Neuronal stem cell (in vitro differentiated cells): ENCODE measurements at regions not wholly inside any gene's neighbourhood (a gene's known extent, or its start where the extent isn't known, plus 50 kb on each side); places are given as distances from the start of the nearest gene placed in this dataset.

ENCODE experiments used
- DNase-seq: peaks from one replicate; pipeline ENCODE4 v3.0.0-alpha.2; 2013; ENCODE audit warnings: low spot score
- H2AFZ ChIP-seq: one replicate; pipeline ENCODE4 v1.6.1; 2013; ENCODE audit warnings: mild to moderate bottlenecking, low read length, inconsistent platforms
- H2AK5ac ChIP-seq: 2 replicates; pipeline ENCODE4 v1.6.1; 2013; ENCODE audit warnings: low read depth, mild to moderate bottlenecking, inconsistent platforms, low read length, moderate library complexity, mixed read lengths
- H2BK120ac ChIP-seq: 2 replicates; pipeline ENCODE4 v1.6.1; 2013; ENCODE audit warnings: low read depth, mild to moderate bottlenecking, inconsistent platforms, low read length, moderate library complexity, mixed read lengths
- H2BK12ac ChIP-seq: one replicate; pipeline ENCODE4 v1.6.1; 2013; ENCODE audit warnings: low read length, inconsistent platforms
- H2BK15ac ChIP-seq: 2 replicates; pipeline ENCODE4 v1.6.1; 2013; ENCODE audit warnings: mild to moderate bottlenecking, low read length, inconsistent platforms, mixed read lengths
- H2BK5ac ChIP-seq: one replicate; pipeline ENCODE4 v1.6.1; 2013; ENCODE audit warnings: inconsistent platforms, mild to moderate bottlenecking, low read length, moderate library complexity
- H3K14ac ChIP-seq: one replicate; pipeline ENCODE4 v1.6.1; 2013; ENCODE audit warnings: low read length, inconsistent platforms
- H3K18ac ChIP-seq: 2 replicates; pipeline ENCODE4 v1.6.1; 2013; ENCODE audit warnings: low read length, inconsistent platforms
- H3K23ac ChIP-seq: 2 replicates; pipeline ENCODE4 v1.6.1; 2013; ENCODE audit warnings: low read depth, mild to moderate bottlenecking, mixed read lengths, low read length, inconsistent platforms; ENCODE audit not compliant: poor library complexity
- H3K27ac ChIP-seq: replicated peaks from 3 replicates; pipeline ENCODE4 v1.5.1; 2013; ENCODE audit warnings: low read length, inconsistent platforms
- H3K27me3 ChIP-seq, 3 experiments: 2 replicates each; pipeline ENCODE4 v1.6.1; 2013; ENCODE audit warnings: low read length in 3 of 3, mild to moderate bottlenecking in 2 of 3, inconsistent platforms in 1 of 3, low read depth in 1 of 3, mixed read lengths in 1 of 3, moderate library complexity in 1 of 3; ENCODE audit not compliant: control insufficient read depth in 3 of 3, insufficient read depth in 3 of 3
- H3K36me3 ChIP-seq, 2 donors: replicated peaks in 1 of 2; 2 replicates each; pipeline ENCODE4 v1.6.1; 2013; ENCODE audit warnings: low read length in 2 of 2; ENCODE audit not compliant: control insufficient read depth in 2 of 2, insufficient read depth in 2 of 2
- H3K4ac ChIP-seq: 2 replicates; pipeline ENCODE4 v1.6.1; 2013; ENCODE audit warnings: inconsistent platforms, mild to moderate bottlenecking, low read length, moderate library complexity
- H3K4me1 ChIP-seq, 2 donors: 1 replicate in 1 of 2; 2 replicates in 1 of 2; pipeline ENCODE4 v1.6.1; 2013; ENCODE audit warnings: low read length in 2 of 2, low read depth in 1 of 2; ENCODE audit not compliant: control insufficient read depth in 2 of 2, insufficient read depth in 1 of 2
- H3K4me2 ChIP-seq: one replicate; pipeline ENCODE4 v1.6.1; 2013; ENCODE audit warnings: mild to moderate bottlenecking, low read length, inconsistent platforms; ENCODE audit not compliant: insufficient read depth, poor library complexity, severe bottlenecking
- H3K4me3 ChIP-seq, 2 donors: 2 replicates each; pipeline ENCODE4 v1.5.1; 2013; ENCODE audit warnings: low read length in 2 of 2, mild to moderate bottlenecking in 2 of 2, inconsistent platforms in 1 of 2, moderate library complexity in 1 of 2
- H3K79me1 ChIP-seq: one replicate; pipeline ENCODE4 v1.6.1; 2013; ENCODE audit warnings: low read depth, mild to moderate bottlenecking, inconsistent platforms, low read length, moderate library complexity
- H3K9ac ChIP-seq: one replicate; pipeline ENCODE4 v1.6.1; 2013; ENCODE audit warnings: mild to moderate bottlenecking, low read depth, low read length, inconsistent platforms; ENCODE audit not compliant: poor library complexity
- H3K9me3 ChIP-seq, 2 donors: replicated peaks in 1 of 2; 2 replicates each; pipeline versions ENCODE3 to v1.6.1; 2013; ENCODE audit warnings: low read length in 2 of 2, mild to moderate bottlenecking in 2 of 2, inconsistent platforms in 1 of 2, low read depth in 1 of 2, mixed read lengths in 1 of 2, moderate library complexity in 1 of 2; ENCODE audit not compliant: control insufficient read depth in 2 of 2, insufficient read depth in 1 of 2
- H4K8ac ChIP-seq: one replicate; pipeline ENCODE4 v1.6.1; 2013; ENCODE audit warnings: low read depth, mild to moderate bottlenecking, inconsistent platforms, low read length, moderate library complexity
- H4K91ac ChIP-seq: one replicate; pipeline ENCODE4 v1.6.1; 2013; ENCODE audit warnings: low read length, low read depth, mild to moderate bottlenecking, inconsistent platforms; ENCODE audit not compliant: poor library complexity
- WGBS, 2 donors: extraction: QIAGEN DNeasy Blood & Tissue Kit; methylation state at CpG; one replicate each; pipeline ENCODE4 v1.1.7; 2013; ENCODE audit warnings: missing lambda C conversion rate in 2 of 2, mixed read lengths in 1 of 2; ENCODE audit not compliant: insufficient read length in 2 of 2, insufficient replicate concordance in 1 of 2; ENCODE audit errors: extremely low coverage in 2 of 2; 5-methylcytosine and 5-hydroxymethylcytosine counted together

DNA sequence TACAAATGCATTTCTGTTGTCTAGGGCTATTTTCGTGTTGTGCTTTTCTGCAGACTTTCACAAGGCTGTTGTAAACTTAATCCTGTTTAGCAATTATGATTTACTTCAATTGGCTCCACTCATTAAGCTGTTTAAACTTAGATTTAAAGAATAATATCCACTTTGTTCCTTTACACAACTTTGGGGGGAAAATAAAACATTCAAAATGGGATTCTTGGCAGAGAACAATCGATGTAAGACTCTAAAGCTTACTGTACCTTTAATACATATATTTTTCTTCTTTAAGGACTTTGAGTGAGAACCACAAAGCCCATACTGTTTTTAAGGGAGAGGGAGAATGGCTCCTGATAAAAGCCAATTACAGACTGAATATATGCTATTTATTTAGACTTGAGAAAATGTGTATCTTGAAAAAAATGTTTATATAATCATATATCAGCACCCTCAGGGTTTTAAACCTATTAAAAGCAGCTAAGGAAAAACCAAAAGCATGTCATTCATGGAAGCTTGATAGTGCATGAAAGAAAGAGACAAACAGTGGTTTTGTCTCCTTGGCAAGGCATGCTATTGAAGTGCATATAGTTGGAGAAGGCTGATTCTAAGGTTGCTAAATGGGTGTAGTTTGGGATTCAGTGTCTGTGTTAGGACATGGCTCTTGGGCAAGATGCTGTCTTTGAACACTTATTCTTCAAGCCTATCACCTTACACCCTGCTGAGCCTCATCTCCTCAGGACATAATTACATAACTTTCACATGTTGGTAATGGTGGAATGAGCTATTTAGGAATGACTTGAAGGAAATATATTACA is 293.4 kb upstream of the TBC1D5 start:
- WGBS, 2 donors: no CpG with 5 or more reads among the region's 2 CpGs

DNA sequence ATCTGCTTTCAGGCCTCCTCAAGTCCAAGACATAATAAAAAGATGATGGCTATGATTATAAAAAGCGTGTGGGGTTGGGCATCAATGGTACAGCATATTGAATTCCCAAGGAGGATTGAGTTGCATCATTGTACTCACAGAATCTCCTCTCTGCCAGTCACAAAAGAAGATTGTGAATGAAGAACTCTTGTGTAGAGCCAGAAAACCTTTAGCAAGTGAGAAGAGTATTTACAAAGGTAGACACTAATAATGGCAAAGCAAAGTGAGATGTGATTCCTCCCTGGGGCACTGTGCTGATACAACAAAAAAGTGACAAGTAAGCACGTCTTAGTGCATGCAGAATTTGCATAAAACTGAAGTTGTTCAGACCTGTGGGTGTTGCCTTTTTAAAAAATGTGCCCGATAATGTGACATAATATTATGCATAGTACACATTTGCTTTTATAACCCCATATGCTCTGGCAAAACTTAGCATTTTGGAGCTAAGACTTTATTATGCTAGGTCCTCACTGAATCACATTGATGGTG is 291.2 kb upstream of the TBC1D5 start:
- no peak overlapping the region for H3K4me2 ChIP-seq
- H4K8ac ChIP-seq: no peak overlapping the region
- no peak overlapping the region for H2BK5ac ChIP-seq
- no peak overlapping the region for H3K23ac ChIP-seq
- H2AK5ac ChIP-seq: no peak overlapping the region
- no peak overlapping the region for H2AFZ ChIP-seq
- no peak overlapping the region for H2BK120ac ChIP-seq
- no peak overlapping the region for H4K91ac ChIP-seq
- H3K27ac ChIP-seq: no peak overlapping the region
- H3K4me1 ChIP-seq: no peaks in the 10 kb centered on the region
- H3K9me3 ChIP-seq: no peaks in the 10 kb centered on the region
- H2BK15ac ChIP-seq: no peak overlapping the region
- no CpG with 5 or more reads among the region's 3 CpGs for WGBS, 2 donors
- H3K36me3 ChIP-seq: no peaks in the 10 kb centered on the region
- H2BK12ac ChIP-seq: no peak overlapping the region
- H3K14ac ChIP-seq: no peak overlapping the region
- H3K4ac ChIP-seq: no peak overlapping the region
- no peaks in the 10 kb centered on the region for H3K27me3 ChIP-seq
- H3K9ac ChIP-seq: no peak overlapping the region
- H3K79me1 ChIP-seq: no peaks in the 10 kb centered on the region
- H3K4me3 ChIP-seq: no peak overlapping the region
- no peak overlapping the region for H3K18ac ChIP-seq
- DNase-seq: no peak

More for the DNA sequence above, 293.4 kb upstream of the TBC1D5 start:
- H4K8ac ChIP-seq: no peak overlapping the region
- no peak overlapping the region for H3K4me3 ChIP-seq
- H3K9ac ChIP-seq: no peak overlapping the region
- no peak overlapping the region for H2BK15ac ChIP-seq
- H3K18ac ChIP-seq: no peak overlapping the region
- H3K36me3 ChIP-seq: no peaks in the 10 kb centered on the region
- no peak overlapping the region for H2BK120ac ChIP-seq
- H2BK5ac ChIP-seq: no peak overlapping the region
- no peak overlapping the region for H3K27ac ChIP-seq
- no peaks in the 10 kb centered on the region for H3K9me3 ChIP-seq
- H3K4ac ChIP-seq: no peak overlapping the region
- H4K91ac ChIP-seq: no peak overlapping the region
- H2BK12ac ChIP-seq: no peak overlapping the region
- no peak overlapping the region for H3K23ac ChIP-seq
- no peaks in the 10 kb centered on the region for H3K79me1 ChIP-seq
- DNase-seq: no peak
- no peak overlapping the region for H2AK5ac ChIP-seq
- no peaks in the 10 kb centered on the region for H3K4me1 ChIP-seq
- H3K4me2 ChIP-seq: no peak overlapping the region
- H3K14ac ChIP-seq: no peak overlapping the region
- H2AFZ ChIP-seq: no peak overlapping the region
- no peaks in the 10 kb centered on the region for H3K27me3 ChIP-seq

DNA sequence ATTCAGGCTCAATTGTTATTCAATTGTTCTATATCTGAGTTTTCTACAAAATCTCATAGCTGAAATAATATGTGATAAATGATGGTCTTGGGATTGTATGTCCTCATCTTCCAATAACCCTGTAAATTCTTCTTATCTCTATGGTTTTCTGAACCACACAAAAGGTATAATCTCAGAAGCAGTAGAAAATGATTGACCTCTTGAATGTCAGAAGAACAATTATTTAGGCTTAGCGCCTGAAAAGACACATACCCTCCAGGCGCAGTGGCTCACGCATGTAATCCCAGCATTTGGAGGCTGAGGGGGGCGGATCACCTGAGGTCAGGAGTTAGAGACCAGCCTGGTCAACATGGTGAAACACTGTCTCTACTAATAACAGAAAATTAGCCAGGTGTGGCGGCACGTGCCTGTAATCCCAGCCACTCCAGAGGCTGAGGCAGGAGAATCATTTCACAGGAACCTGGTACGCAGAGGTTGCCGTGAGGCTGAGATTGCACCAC is 288.0 kb upstream of the TBC1D5 start:
- no peak overlapping the region for H3K18ac ChIP-seq
- H2BK120ac ChIP-seq: no peak overlapping the region
- no CpG with 5 or more reads among the region's 8 CpGs for WGBS, 2 donors
- no peak overlapping the region for H3K23ac ChIP-seq
- no peak overlapping the region for H3K4me2 ChIP-seq
- no peak overlapping the region for H4K91ac ChIP-seq
- no peak overlapping the region for H2AK5ac ChIP-seq
- no peaks in the 10 kb centered on the region for H3K79me1 ChIP-seq
- no peaks in the 10 kb centered on the region for H3K9me3 ChIP-seq
- H2AFZ ChIP-seq: no peak overlapping the region
- H2BK15ac ChIP-seq: no peak overlapping the region
- DNase-seq: no peak
- H3K14ac ChIP-seq: no peak overlapping the region
- no peaks in the 10 kb centered on the region for H3K4me1 ChIP-seq
- no peak overlapping the region for H3K27ac ChIP-seq
- H3K27me3 ChIP-seq: no peaks in the 10 kb centered on the region
- no peak overlapping the region for H3K9ac ChIP-seq
- H3K4ac ChIP-seq: no peak overlapping the region
- no peak overlapping the region for H2BK5ac ChIP-seq
- H3K4me3 ChIP-seq: no peak overlapping the region
- no peaks in the 10 kb centered on the region for H3K36me3 ChIP-seq
- no peak overlapping the region for H4K8ac ChIP-seq
- no peak overlapping the region for H2BK12ac ChIP-seq

DNA sequence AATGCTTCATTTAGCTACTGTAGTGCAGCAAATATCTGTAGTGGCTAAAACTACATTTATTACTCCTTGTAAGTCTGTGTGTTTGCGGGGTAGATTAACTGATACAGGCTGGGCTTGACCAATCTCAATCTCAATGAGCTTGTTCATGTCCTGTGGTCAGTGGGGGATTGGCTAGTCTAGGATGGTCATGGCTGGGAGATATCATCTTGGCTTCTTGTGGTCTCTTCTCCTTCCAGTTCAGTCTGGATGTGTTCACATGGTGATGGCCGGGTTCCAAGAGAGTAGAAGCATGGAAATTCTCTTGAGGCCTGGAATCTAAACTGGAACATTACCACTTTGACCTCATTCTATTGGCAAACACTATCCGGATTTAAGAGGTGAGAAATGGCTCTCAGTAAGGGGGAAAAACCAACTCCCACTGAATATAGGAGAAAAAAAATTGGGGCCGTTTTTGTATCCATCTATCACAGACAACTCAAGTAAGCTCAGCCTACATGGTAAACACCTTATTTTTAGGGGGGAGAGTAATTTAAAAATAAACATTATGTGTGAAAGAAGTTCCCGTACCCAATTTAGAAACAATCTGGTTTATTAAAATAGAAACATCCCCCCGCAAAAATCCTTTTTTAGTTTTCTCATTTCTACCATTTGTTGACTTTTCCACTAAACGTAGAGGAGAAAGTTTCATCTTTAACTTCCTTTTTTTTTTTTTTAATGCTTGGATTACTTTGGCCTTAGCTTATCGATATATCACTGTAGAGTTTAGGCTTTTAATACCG is 284.9 kb upstream of the TBC1D5 start:
- H3K14ac ChIP-seq: no peak overlapping the region
- H2AK5ac ChIP-seq: no peak overlapping the region
- no peak overlapping the region for H3K9ac ChIP-seq
- no peak overlapping the region for H3K4me2 ChIP-seq
- H4K8ac ChIP-seq: no peak overlapping the region
- no peak overlapping the region for H3K4ac ChIP-seq
- no peak for DNase-seq
- no peak overlapping the region for H3K23ac ChIP-seq
- no peak overlapping the region for H3K18ac ChIP-seq
- H3K27ac ChIP-seq: no peak overlapping the region
- H2AFZ ChIP-seq: no peak overlapping the region
- H3K9me3 ChIP-seq: no peaks in the 10 kb centered on the region
- no CpG with 5 or more reads among the region's 9 CpGs for WGBS, 2 donors
- no peaks in the 10 kb centered on the region for H3K36me3 ChIP-seq
- no peak overlapping the region for H2BK120ac ChIP-seq
- no peak overlapping the region for H4K91ac ChIP-seq
- H2BK5ac ChIP-seq: no peak overlapping the region
- H2BK12ac ChIP-seq: no peak overlapping the region
- H3K4me3 ChIP-seq: no peak overlapping the region
- H3K27me3 ChIP-seq: no peaks in the 10 kb centered on the region
- H3K79me1 ChIP-seq: no peaks in the 10 kb centered on the region
- no peak overlapping the region for H2BK15ac ChIP-seq
- H3K4me1 ChIP-seq: no peaks in the 10 kb centered on the region
